B cell (primary cell): ENCODE measurements at regions not wholly inside any gene's neighbourhood (a gene's known extent, or its start where the extent isn't known, plus 50 kb on each side); places are given as distances from the start of the nearest gene placed in this dataset.

ENCODE experiments used
- CTCF ChIP-seq: fragments of 200-600 bp; IDR thresholded peaks from one replicate; pipeline ENCODE4 v1.8.0; 2022; ENCODE audit warnings: antibody characterized with exemption, mild to moderate bottlenecking
- EZH2 ChIP-seq: IDR thresholded peaks from 2 replicates; pipeline ENCODE4 v1.6.1; 2012; ENCODE audit warnings: borderline replicate concordance, low read depth, mild to moderate bottlenecking, moderate library complexity, low read length; ENCODE audit not compliant: insufficient read depth, poor library complexity, severe bottlenecking

GRCh38 chr9:84600739-84601138, 68.8 kb upstream of the NTRK2 start:
- TF ChIP-seq CTCF (no peak), EZH2 (no peak)
